Stimulated activated CD4-positive, alpha-beta T cell treated with anti-CD3 and anti-CD28 coated beads, TNF-alpha, amount 100 ng/mL, for 4 hours (primary cell): ENCODE measurements at regions not wholly inside any gene's neighbourhood (a gene's known extent, or its start where the extent isn't known, plus 50 kb on each side); places are given as distances from the start of the nearest gene placed in this dataset.

ENCODE experiments used
- DNase-seq, 3 experiments: peaks; one replicate each; pipeline ENCODE4 v3.0.0-alpha.2; 2020; ENCODE audit warnings: low read depth in 3 of 3

GRCh38 chr1:11373895-11374747 is 101.1 kb downstream of the UBIAD1 start:
- no peak for DNase-seq

- no peak for DNase-seq
These were observed 101.7 kb downstream of the UBIAD1 start for GRCh38 chr1:11374748-11375110.

GRCh38 chr1:11377001-11377583 is 101.9 kb upstream of the DISP3 start:
- DNase-seq, result no peak

GRCh38 chr1:11377954-11378353 is 101.0 kb upstream of the DISP3 start:
- DNase-seq, result no peak

- DNase-seq, result no peak
These were observed 99.1 kb upstream of the DISP3 start for GRCh38 chr1:11379851-11380250.

- DNase-seq, result no peak
These were observed 98.5 kb upstream of the DISP3 start for GRCh38 chr1:11380500-11380899.

GRCh38 chr1:11383553-11384169 is 95.3 kb upstream of the DISP3 start:
- no peak for DNase-seq

- DNase-seq, result no peak
These were observed 94.8 kb upstream of the DISP3 start for GRCh38 chr1:11384170-11384554.

GRCh38 chr1:11387829-11388228 is 91.1 kb upstream of the DISP3 start:
- no peak for DNase-seq

- no peak for DNase-seq
These were observed 90.3 kb upstream of the DISP3 start for GRCh38 chr1:11388617-11389016.

GRCh38 chr1:11391327-11391726 is 87.6 kb upstream of the DISP3 start:
- no peak for DNase-seq

GRCh38 chr1:11391886-11392285 is 87.1 kb upstream of the DISP3 start:
- no peak for DNase-seq

- no peak for DNase-seq
These were observed 84.2 kb upstream of the DISP3 start for GRCh38 chr1:11394592-11395245.

GRCh38 chr1:11395616-11396015 is 83.3 kb upstream of the DISP3 start:
- DNase-seq, result no peak

GRCh38 chr1:11397151-11397901 is 81.6 kb upstream of the DISP3 start:
- no peak for DNase-seq

GRCh38 chr1:11399250-11399649 is 79.7 kb upstream of the DISP3 start:
- DNase-seq, result no peak

GRCh38 chr1:11400155-11400554 is 78.8 kb upstream of the DISP3 start:
- no peak for DNase-seq

- no peak for DNase-seq
These were observed 78.4 kb upstream of the DISP3 start for GRCh38 chr1:11400567-11400966.

- DNase-seq, result no peak
These were observed 72.1 kb upstream of the DISP3 start for GRCh38 chr1:11406845-11407244.

- peak in 1 of 3 experiments; percentile 6 for DNase-seq
These were observed 71.5 kb upstream of the DISP3 start for GRCh38 chr1:11407301-11407994.

- no peak for DNase-seq
These were observed 66.8 kb upstream of the DISP3 start for GRCh38 chr1:11412141-11412540.
